IMR-90 (cell line): ENCODE measurements at regions not wholly inside any gene's neighbourhood (a gene's known extent, or its start where the extent isn't known, plus 50 kb on each side); places are given as distances from the start of the nearest gene placed in this dataset.

Experiments used
- ATAC-seq: fragments of 200-7000 bp; cut with Tn5 transposase; 2 replicates; pipeline ENCODE4 v1.9.1; 2020; ENCODE audit warnings: low read depth, mild to moderate bottlenecking, moderate library complexity
- BruUV-seq: library from RNA; stranded (reverse); fragments of 400-500 nt; replicated peaks from 2 replicates; lab custom pipeline; 2021; lab: Mats Ljungman, UMichigan
- CTCF ChIA-PET: fragments of 300-600 bp; formaldehyde crosslinking; extraction: SDS; loops from one replicate; lab custom pipeline; 2021; ENCODE audit warnings: antibody characterized with exemption; lab: Yijun Ruan, JAX
- POLR2A ChIA-PET: fragments of 300-600 bp; sonication (Branson Sonifier 250); formaldehyde crosslinking; loops from one replicate; lab custom pipeline; 2022; ENCODE audit warnings: antibody characterized with exemption; ENCODE audit not compliant: unreplicated experiment; lab: Charles Lee
- DNase-seq: peaks from one replicate; pipeline ENCODE4 v3.0.0; 2013
- H2AFZ ChIP-seq: replicated peaks from 2 replicates; pipeline ENCODE3; 2013; ENCODE audit warnings: low read length, mild to moderate bottlenecking; ENCODE audit not compliant: poor library complexity
- H2AK5ac ChIP-seq: 2 replicates; pipeline ENCODE4 v1.6.1; 2013; ENCODE audit warnings: low read depth, low read length, inconsistent platforms
- H2AK9ac ChIP-seq: replicated peaks from 2 replicates; pipeline ENCODE3; 2013; ENCODE audit warnings: mild to moderate bottlenecking, low read depth, low read length, moderate library complexity; ENCODE audit not compliant: poor library complexity
- H2BK120ac ChIP-seq: 2 replicates; pipeline ENCODE4 v1.6.1; 2013; ENCODE audit warnings: low read depth, low read length, inconsistent platforms
- H2BK15ac ChIP-seq: 3 replicates; pipeline ENCODE4 v1.6.1; 2013; ENCODE audit warnings: low read depth, low read length, inconsistent platforms
- H2BK20ac ChIP-seq: 2 replicates; pipeline ENCODE4 v1.6.1; 2013; ENCODE audit warnings: low read depth, mild to moderate bottlenecking, inconsistent platforms, low read length, moderate library complexity
- H2BK5ac ChIP-seq: 2 replicates; pipeline ENCODE4 v1.6.1; 2013; ENCODE audit warnings: mild to moderate bottlenecking, low read depth, low read length, inconsistent platforms; ENCODE audit not compliant: poor library complexity, severe bottlenecking
- H3K14ac ChIP-seq: replicated peaks from 2 replicates; pipeline ENCODE4 v1.6.1; 2013; ENCODE audit warnings: low read depth, low read length, inconsistent platforms
- H3K18ac ChIP-seq: 2 replicates; pipeline ENCODE4 v1.6.1; 2013; ENCODE audit warnings: low read depth, low read length, control low read depth
- H3K23ac ChIP-seq: 2 replicates; pipeline ENCODE4 v1.6.1; 2013; ENCODE audit warnings: low read depth, low read length, inconsistent platforms
- H3K27ac ChIP-seq: 2 replicates; pipeline ENCODE4 v1.5.1; 2013; ENCODE audit warnings: mild to moderate bottlenecking, control low read depth, low read length; ENCODE audit not compliant: insufficient read depth
- H3K27me3 ChIP-seq: 2 replicates; pipeline ENCODE4 v1.6.1; 2013; ENCODE audit warnings: low read length; ENCODE audit not compliant: control insufficient read depth, insufficient read depth
- H3K36me3 ChIP-seq: 2 replicates; pipeline ENCODE4 v1.6.1; 2013; ENCODE audit warnings: low read length, mixed read lengths; ENCODE audit not compliant: control insufficient read depth, insufficient read depth
- H3K4ac ChIP-seq: 2 replicates; pipeline ENCODE4 v1.6.1; 2013; ENCODE audit warnings: low read depth, low read length, inconsistent platforms
- H3K4me1 ChIP-seq: 2 replicates; pipeline ENCODE4 v1.6.1; 2013; ENCODE audit warnings: low read length, mixed read lengths; ENCODE audit not compliant: control insufficient read depth, insufficient read depth
- H3K4me2 ChIP-seq: 2 replicates; pipeline ENCODE4 v1.6.1; 2013; ENCODE audit warnings: low read depth, mild to moderate bottlenecking, control low read depth, low read length, moderate library complexity
- H3K4me3 ChIP-seq: 2 replicates; pipeline ENCODE4 v1.5.1; 2013; ENCODE audit warnings: low read depth, mild to moderate bottlenecking, control low read depth, low read length, moderate library complexity; ENCODE audit not compliant: insufficient read depth
- H3K56ac ChIP-seq: 2 replicates; pipeline ENCODE4 v1.6.1; 2013; ENCODE audit warnings: low read length, inconsistent platforms; ENCODE audit not compliant: insufficient read depth; ENCODE audit errors: extremely low read depth
- H3K79me1 ChIP-seq, 2 experiments: 2 replicates each; pipeline ENCODE4 v1.6.1; 2013; ENCODE audit warnings: low read length in 2 of 2, inconsistent platforms in 1 of 2, low read depth in 1 of 2
- H3K9ac ChIP-seq: 2 replicates; pipeline ENCODE4 v1.6.1; 2013; ENCODE audit warnings: low read depth, low read length, control low read depth
- H3K9me1 ChIP-seq: 2 replicates; pipeline ENCODE4 v1.6.1; 2013; ENCODE audit warnings: low read length, inconsistent platforms; ENCODE audit not compliant: insufficient read depth
- H3K9me3 ChIP-seq: 2 replicates; pipeline ENCODE4 v1.6.1; 2013; ENCODE audit warnings: low read length; ENCODE audit not compliant: control insufficient read depth, insufficient read depth
- H4K20me1 ChIP-seq: 2 replicates; pipeline ENCODE4 v1.6.1; 2013; ENCODE audit warnings: low read length, inconsistent platforms; ENCODE audit not compliant: insufficient read depth
- H4K5ac ChIP-seq: 2 replicates; pipeline ENCODE4 v1.6.1; 2013; ENCODE audit warnings: mild to moderate bottlenecking, low read depth, low read length, control low read depth
- H4K8ac ChIP-seq, 2 experiments: 2 replicates each; pipeline ENCODE4 v1.6.1; 2013; ENCODE audit warnings: low read depth in 2 of 2, low read length in 2 of 2, control low read depth in 1 of 2, inconsistent platforms in 1 of 2
- H4K91ac ChIP-seq: 2 replicates; pipeline ENCODE4 v1.6.1; 2013; ENCODE audit warnings: low read depth, low read length, inconsistent platforms; ENCODE audit not compliant: insufficient read depth
- BHLHE40 ChIP-seq: fragments of 150-350 bp; IDR thresholded peaks from 2 replicates; pipeline ENCODE4 v1.6.1; 2016; ENCODE audit warnings: mild to moderate bottlenecking, low read depth, low read length
- CHD1 ChIP-seq: IDR thresholded peaks from 2 replicates; pipeline ENCODE4 v1.6.1; 2012; ENCODE audit warnings: low read depth, low read length, improper control_type of control experiment
- CTCF ChIP-seq: conservative IDR thresholded peaks from 2 replicates; pipeline ENCODE4 v1.5.1; 2012; ENCODE audit warnings: mild to moderate bottlenecking, low read depth, low read length, improper control_type of control experiment
- ELK1 ChIP-seq: fragments of 150-350 bp; IDR thresholded peaks from 2 replicates; pipeline ENCODE4 v1.6.1; 2016; ENCODE audit warnings: low read depth, mild to moderate bottlenecking, low read length, moderate library complexity, borderline replicate concordance
- FOS ChIP-seq: fragments of 150-350 bp; IDR thresholded peaks from 2 replicates; pipeline ENCODE4 v1.6.1; 2016; ENCODE audit warnings: low read depth, low read length
- MAZ ChIP-seq: IDR thresholded peaks from 2 replicates; pipeline ENCODE4 v1.6.1; 2012; ENCODE audit warnings: low read depth, mild to moderate bottlenecking, low read length, improper control_type of control experiment, moderate library complexity, borderline replicate concordance
- MXI1 ChIP-seq: IDR thresholded peaks from 2 replicates; pipeline ENCODE4 v1.6.1; 2012; ENCODE audit warnings: low read depth, mild to moderate bottlenecking, low read length, moderate library complexity, borderline replicate concordance
- POLR2A ChIP-seq: IDR thresholded peaks from 2 replicates; pipeline ENCODE4 v1.6.1; 2012; ENCODE audit warnings: mild to moderate bottlenecking, low read depth, low read length
- RCOR1 ChIP-seq: IDR thresholded peaks from 2 replicates; pipeline ENCODE4 v1.6.1; 2012; ENCODE audit warnings: mild to moderate bottlenecking, low read length, improper control_type of control experiment; ENCODE audit not compliant: insufficient replicate concordance
- WGBS, 2 experiments: methylation state at CpG; one replicate each; pipeline versions ENCODE4 v1.1.5 to v1.1.7; 2013; ENCODE audit warnings: missing lambda C conversion rate in 2 of 2; ENCODE audit not compliant: insufficient read length in 1 of 2; ENCODE audit errors: extremely low coverage in 2 of 2; 5-methylcytosine and 5-hydroxymethylcytosine counted together
- dilution Hi-C: fragments of 300-500 bp; cut with HindIII; formaldehyde crosslinking; loops from one replicate; pipeline ENCODE4 v1.14.3; 2018; ENCODE audit warnings: low sequenced_read_pairs; ENCODE audit not compliant: unreplicated experiment
- in situ Hi-C: fragments of 300-500 bp; cut with MboI; formaldehyde crosslinking; loops from 3 replicates; pipeline ENCODE4 v1.14.3; 2019; ENCODE audit warnings: low sequenced_read_pairs, inconsistent platforms, mixed read lengths
- intact Hi-C: fragments of 100-400 bp; cut with micrococcal nuclease; formaldehyde crosslinking; loops from 2 replicates; pipeline ENCODE4 v1.10.0; 2022

- Histone ChIP-seq H2AK9ac (no peak overlapping the region), H2AK5ac (no peak overlapping the region), H2AFZ (no peak overlapping the region), H3K4me1 (no peaks in the 10 kb centered on the region), H2BK20ac (no peak overlapping the region), H3K4me3 (no peak overlapping the region), H2BK120ac (no peak overlapping the region), H3K14ac (no peak overlapping the region), H3K9me1 (no peaks in the 10 kb centered on the region), H3K9me3 (peaks cover 11% of the 10 kb centered on the region), H3K23ac (no peak overlapping the region), H4K91ac (no peak overlapping the region), H3K4me2 (no peak overlapping the region), H2BK5ac (no peak overlapping the region), H3K27ac (no peak overlapping the region), H4K20me1 (no peaks in the 10 kb centered on the region), H4K8ac (no peak overlapping the region), H2BK15ac (no peak overlapping the region), H4K5ac (no peak overlapping the region), H3K18ac (no peak overlapping the region), H3K27me3 (no peaks in the 10 kb centered on the region), H3K4ac (no peak overlapping the region), H3K79me1 (no peaks in the 10 kb centered on the region), H3K36me3 (no peaks in the 10 kb centered on the region), H3K56ac (no peak overlapping the region), H3K9ac (no peak overlapping the region)
- in situ Hi-C loops, result no loop called here
- ChIA-PET CTCF (no interaction called here), POLR2A (no interaction called here)
- ATAC-seq (no peak), DNase-seq (no peak)
- intact Hi-C loops, result no loop called here
- no CpG with 5 or more reads among the region's 2 CpGs for WGBS, 2 experiments
- no TSS peak for BruUV-seq
- dilution Hi-C loops, result no loop called here
- TF ChIP-seq CHD1 (no peak), MXI1 (no peak), BHLHE40 (no peak), POLR2A (no peak), MAZ (no peak), ELK1 (no peak), FOS (no peak), CTCF (no peak), RCOR1 (no peak)
These were observed 371.5 kb upstream of the ATXN7L3B start for GRCh38 chr12:74166096-74166495.
